Kidney tubule cell (primary cell): ENCODE measurements at regions not wholly inside any gene's neighbourhood (a gene's known extent, or its start where the extent isn't known, plus 50 kb on each side); places are given as distances from the start of the nearest gene placed in this dataset.
"Not testable (repeated sequence)": the region's sequence is repeated elsewhere in the genome, so short reads cannot be mapped to it uniquely, and the experiment has no call there.

Source experiments
- DNase-seq: peaks from one replicate; pipeline ENCODE4 v3.0.0-alpha.2; 2018; ENCODE audit warnings: low spot score

DNA sequence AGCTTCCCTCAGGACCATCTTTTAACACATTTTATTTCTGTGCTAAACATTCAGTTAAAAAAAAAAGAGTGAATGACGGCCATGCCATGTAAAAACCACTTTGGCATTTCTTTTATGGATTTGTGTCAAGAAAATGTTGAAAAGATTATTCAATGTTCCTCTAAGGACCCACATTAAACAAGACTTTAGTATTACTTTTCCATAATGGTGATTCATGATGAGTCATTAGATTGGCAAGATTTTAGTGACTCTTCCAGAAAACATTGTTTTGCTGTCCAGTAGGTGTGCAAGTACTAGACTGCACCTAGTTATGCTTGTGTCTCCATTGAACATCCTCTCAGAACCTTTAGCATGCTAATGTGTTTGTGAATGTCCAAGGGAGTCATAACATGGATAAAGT, 748.6 kb downstream of the STPG2 start:
- DNase-seq: peak; percentile 47

DNA sequence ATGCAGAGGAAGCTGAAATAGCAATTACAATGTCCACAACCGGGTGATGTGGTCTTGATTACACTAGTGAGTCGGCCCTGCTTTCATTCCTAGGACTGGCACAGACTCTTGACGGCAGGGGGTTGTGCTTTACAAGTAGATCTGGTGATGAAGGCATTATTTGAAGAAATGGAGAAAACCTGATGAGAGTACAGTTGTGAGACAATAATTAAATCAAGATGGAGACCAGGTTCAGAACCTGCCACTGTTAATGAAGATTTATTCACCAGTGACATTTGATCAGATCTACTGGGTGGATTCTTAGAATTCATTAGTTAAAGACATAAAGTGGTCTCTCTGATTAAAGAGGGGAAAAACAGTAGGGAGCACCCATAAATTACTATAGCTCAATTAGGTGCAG, 747.2 kb downstream of the STPG2 start:
- no peak for DNase-seq

DNA sequence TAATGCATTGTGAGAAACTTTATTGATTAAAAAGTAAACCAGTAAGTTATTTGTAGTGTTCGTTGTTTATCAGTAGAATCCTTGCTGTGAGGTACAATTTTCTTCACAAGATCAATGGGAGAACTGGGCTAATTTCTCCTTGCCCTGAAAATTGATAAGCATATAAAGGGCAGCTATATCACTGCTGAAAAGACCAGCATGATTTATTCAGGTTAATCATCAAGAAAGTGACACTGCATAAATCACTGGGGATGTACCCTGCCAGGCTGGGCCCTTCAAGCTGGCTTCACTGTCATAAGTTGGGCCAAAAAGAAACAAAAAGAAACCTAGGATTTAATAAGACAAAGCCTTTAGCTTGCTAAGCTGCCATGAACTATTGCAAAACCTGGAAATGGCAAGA, 746.7 kb downstream of the STPG2 start:
- no peak for DNase-seq

DNA sequence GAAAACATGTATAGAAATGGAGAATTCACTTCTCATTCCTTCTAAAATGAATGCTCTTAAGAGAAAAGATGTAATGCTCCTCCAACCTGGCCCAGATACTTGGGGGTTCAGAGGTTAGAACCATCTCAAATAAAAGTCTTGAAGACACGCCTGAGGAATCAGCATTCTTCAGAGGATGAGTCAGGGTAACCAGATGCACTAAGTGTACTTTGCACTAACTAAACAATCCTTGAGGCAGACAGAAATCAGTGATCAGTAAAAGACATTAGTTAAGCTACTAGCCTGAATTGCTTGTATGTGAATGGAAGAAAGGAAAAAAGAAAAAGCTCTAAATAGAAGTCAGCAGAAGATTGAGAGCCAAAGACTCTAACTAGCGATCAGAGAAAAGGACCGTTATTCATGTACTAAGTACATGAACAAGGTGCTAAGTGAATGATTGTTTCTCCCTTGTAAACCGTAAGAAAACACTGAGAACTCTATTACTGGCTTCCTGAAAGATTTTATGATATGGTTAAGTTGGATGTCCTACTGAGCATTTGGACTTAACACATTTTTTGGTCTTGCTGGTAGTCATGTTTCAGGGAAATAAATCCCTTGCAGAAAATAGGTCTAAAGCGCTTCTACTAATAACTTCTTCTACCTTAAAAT, 738.3 kb downstream of the STPG2 start:
- DNase-seq: peak; percentile 69

DNA sequence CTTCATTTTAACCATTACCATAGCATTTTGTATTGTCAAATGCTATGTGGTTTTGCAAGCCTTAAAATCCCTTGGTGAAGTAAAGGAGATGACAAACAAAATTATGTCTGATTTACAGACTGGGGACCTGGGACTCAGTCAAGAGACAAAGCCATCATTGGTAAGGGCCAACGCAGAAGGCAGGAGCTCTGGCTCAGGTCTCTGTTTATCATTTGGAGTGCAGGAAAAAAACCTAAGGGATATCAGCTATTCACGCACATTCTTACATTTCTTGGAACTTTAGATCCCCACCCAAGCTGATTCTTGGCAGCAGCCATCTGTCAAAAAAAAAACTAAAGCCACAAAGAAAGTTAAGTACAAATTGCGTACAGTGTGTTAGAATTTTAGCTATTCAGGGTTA, 731.9 kb downstream of the STPG2 start:
- DNase-seq: no peak

DNA sequence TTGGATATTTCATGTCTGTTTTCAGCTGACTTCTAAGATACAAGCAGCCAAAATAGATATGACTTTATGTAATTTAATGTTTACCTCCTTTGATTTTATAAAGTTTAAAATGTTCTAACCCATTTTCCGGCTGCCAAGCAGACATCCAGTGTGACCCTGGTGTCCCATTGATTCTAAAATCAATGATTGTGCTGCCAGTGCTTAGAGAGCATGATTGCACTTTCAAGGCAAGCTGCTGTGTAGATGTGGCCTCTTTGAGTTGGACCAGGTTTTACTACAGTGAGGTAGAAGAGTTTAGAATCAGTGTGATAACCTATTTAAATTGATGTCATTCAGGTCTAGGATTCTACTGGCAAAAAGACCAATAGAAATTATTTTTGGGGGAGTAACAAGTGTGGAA, 730.9 kb downstream of the STPG2 start:
- no peak for DNase-seq

DNA sequence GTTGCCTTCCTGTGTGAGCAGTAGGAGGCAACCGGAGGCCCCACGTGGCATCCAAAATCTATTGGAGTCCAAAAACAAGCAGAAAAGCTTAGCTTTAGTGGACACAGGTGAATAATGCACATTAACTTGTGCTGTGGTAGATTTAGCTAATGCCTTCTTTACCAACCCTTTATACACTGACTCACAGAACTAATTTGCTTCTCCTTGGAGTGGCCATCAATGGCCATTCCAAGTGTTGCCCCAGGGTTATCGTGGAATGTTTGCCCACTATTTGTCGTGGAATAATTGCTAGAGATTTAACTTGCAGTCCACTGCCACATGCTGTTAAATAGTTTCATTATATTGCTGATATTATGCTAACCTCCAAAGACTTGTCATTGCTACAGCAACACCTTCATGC, 729.1 kb downstream of the STPG2 start:
- no peak for DNase-seq

DNA sequence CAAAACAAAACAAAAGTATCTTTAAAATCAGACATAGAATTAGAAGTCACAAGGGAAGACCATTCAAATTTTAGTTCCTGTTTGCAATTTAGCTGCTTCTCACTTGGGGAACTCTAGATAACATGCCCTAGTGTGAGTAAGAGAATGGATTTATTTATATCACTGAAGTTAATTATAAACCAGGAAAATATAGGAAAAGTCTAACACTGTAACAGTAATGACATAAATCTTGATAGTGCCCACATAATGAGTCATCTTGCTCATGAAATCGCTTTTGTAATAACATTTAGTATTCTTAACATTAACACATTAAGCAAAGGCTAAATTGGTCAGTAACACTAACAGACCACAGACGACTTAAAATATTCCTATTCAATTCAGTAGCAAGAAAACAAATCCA, 710.7 kb downstream of the STPG2 start:
- DNase-seq: peak; percentile 55

DNA sequence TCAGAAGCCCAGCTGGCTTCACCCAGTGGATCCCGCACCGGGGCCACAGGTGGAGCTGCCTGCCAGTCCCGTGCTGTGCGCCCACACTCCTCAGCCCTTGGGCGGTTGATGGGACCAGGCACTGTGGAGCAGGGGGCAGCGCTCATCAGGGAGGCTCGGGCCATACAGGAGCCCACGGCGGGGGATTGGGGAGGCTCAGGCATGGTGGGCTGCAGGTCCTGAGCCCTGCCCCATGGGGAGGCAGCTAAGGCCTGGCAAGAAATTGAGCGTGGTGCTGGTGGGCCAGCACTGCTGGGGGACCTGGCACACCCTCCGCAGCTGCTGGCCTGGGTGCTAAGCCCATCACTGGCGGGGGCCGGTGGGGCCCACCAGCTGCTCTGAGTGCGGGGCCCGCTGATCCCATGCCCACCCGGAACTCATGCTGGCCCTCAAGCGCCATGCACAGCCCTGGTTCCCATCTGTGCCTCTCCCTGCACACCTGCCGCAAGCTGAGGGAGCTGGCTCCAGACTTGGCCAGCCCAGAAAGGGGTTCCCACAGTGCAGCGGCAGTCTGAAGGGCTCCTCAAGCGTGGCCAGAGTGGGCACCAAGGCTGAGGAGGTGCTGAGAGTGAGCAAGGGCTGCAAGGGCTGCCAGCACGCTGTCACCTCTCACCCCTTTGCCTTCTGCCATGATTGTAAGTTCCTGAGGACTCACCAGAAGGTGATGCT, 705.1 kb downstream of the STPG2 start:
- DNase-seq: not testable (repeated sequence)

DNA sequence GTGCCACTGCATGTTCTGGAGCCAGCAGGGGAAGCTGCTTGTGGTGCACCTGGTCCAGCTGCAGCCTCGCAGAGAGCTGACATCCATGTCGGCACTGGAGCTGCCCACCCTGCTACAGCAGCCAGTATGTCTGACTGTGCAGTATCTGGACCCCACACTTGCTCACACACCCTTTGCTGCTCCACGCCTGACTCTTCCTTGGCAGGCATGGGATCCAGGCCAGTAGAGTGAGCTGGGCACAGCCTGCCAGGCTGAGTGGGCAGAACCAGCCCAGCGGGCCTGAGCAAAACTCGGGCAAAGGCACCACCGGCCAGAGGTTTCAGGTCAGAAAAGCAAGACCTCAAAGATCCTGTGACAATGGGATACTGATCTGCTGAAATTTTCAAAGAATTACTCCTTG, 690.1 kb downstream of the STPG2 start:
- no peak for DNase-seq

DNA sequence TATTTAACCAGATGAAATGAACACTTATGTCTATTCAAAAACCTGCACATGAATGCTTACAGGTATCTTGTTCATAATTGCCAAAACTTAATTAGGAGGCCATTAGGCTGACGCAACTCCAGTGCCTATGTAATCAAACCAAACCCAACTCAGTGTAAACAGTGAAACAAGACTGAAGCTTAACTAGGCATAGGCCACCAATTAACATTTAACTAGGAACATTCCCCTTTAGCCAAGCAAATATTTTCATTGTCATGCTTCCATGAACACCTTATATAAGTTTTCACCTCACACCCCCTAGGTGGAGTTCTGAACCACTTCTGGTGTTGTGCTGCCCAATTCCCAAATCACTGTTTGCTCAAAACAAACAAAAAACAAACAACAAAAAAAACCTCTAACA, 686.0 kb downstream of the STPG2 start:
- peak; percentile 45 for DNase-seq

DNA sequence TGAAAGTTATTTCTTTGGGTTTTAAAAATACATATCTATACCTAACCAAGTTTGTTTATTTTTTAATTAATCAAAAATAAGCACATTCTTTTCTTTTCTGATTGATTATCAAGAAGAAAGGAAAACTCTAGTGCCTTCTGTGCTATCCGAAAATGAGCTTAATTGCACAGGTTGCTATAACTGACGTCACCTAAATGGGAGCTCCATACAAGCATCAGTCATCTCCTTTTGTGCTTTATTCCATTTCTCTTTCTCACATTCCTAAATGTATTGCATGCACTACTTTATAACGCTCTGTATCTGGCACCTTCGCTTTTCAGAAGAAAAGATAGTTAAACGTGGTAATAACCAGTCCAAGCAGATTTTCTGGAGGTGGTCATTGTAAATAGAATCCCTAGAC, 675.0 kb downstream of the STPG2 start:
- no peak for DNase-seq

DNA sequence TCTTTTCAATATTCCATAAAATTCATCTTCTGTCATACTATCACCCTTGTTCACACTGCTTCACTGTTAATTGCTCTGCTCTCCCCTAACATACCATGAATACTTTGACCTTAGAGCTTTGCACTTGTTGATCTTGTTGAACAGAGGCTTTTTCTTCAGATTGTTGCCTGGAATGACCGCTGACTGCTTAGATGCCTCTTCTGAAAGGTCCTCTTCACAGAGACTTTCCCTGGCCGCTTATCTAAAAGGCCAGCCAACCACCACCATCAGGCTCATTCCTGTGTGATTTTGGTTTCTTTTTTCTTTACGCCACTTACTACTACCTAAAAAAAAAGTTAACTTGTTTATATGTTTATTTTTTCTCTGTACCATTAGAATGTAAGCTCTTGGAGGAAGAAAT, 667.7 kb downstream of the STPG2 start:
- DNase-seq: no peak

DNA sequence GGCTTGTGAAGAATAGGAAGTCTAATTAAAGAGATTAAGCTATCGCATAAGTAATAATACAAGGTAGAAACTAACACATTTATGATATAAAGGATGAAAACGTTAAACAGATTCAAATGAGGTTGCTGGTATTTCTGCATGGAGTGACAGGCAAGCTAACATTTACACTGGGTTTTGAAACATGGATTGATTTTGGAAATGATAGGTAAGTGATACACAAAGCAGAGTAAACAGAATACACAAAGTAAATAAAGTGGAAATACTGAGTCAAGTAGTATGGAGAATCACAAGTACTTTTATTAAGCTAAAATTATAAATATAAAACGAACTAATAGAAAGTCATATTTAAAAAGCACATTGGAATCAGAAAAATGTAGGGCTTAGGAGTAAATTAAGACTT, 665.3 kb downstream of the STPG2 start:
- no peak for DNase-seq

DNA sequence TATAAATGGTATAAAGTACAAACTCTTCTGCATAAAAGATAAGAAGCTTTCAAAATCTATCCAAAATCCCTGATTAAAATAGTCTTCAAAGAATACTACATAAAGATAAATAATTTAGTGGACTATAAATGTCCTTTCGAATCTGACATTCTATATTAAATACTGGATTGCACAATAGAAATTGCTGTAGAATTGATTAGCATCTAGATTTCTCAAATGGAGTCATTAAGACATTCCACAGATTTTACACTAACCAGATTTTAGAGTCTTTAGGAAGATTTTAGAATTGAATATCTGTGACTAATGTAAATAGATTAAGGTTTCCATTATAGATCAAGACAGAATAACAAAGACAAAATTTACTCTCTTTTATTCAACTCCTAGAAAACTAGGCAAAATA, 663.9 kb downstream of the STPG2 start:
- DNase-seq: no peak

DNA sequence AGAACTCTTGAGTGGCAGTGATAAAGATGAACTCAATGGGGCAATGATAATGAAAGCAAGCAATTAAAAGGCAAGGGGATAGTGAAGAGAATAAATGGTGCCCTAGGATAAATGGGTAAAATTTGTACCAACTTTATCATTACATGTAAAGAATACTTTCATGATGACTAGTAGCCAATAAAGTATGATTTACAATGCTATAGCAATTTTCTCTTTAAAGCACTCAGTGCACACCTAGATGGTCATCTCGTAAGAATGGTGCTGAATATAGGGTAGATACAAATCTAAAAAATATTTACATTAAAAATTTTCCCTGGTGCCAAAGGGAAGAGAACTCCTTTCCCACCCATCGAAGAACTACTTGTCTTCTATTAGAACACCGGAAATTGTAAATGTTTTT, 651.4 kb downstream of the STPG2 start:
- no peak for DNase-seq

DNA sequence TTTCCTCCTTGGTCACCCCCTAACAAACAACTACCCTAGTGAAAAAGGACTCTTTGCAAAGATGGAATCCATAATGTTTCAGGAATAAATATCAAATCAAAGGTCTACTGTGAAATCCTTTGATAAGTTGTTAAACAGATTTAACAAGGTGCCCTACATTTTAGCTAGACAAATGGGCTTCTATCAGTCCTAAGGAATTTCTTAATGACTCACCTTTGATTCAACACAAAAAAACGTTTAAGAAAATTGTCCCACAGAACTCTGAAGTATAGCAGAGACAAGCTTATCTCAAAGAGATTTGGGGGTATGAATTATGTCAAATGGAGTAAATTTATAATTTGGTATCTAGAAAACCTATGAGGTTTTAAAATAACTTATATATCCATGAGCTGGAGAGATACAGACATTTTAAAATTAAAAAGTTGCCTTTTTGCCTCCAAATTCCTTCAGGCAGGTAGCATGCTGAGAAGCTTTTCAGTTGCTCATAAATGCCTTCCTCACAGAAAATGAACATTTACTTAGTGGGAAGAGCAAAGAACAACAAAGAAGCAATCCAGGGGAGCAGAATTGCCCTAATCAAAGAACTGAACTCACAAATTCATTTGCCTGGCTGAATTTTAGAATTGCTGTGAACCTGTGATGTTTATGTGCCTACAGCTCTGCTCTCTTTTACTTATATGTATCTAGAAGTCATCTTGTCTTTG, 649.3 kb downstream of the STPG2 start:
- DNase-seq: peak; percentile 48

DNA sequence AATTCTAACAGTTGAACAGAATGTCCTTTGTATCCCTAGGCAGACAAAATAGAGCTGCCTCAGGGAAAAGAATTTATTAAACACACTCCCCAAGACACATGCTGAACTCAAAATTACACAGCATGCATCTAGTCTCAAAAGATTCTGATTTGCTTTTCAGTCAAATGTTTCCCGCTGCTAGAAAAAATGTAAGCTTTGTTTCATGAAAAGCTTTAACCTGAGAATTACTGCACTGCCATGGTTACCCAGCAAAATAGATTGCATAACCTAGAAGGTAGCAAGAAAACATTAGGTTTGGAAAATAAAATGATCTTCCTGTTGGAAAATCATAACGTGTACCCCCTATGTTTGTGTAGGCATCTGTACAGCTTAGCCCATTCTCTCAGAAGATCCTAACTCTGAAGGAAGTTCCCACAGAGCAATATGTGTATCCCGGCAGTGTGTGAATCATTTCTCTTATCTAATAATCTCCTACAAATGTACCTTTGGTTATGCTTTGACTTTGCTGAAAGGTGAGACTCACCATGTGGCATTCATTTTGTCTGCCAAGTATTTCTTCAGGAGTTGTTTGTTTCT, 646.9 kb downstream of the STPG2 start:
- peak; percentile 64 for DNase-seq

DNA sequence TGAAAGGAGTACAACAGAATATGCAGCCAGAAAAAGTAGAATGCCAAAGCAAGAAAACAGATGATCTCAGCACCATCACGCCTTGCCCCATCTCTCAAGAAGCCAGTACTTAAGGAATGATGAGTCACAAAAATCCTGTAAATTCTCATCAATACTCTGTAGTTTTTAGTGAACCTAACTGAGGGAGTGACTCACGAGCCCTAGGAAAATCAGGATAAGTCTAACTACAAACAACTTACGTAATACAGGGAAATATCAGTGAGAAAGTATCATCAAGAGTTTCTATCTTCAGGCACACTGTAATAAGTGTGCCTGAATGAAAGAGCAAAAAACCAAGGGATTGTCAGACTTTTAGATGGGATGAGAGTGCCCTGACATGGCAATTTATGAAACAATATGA, 644.4 kb downstream of the STPG2 start:
- DNase-seq: peak; percentile 85

DNA sequence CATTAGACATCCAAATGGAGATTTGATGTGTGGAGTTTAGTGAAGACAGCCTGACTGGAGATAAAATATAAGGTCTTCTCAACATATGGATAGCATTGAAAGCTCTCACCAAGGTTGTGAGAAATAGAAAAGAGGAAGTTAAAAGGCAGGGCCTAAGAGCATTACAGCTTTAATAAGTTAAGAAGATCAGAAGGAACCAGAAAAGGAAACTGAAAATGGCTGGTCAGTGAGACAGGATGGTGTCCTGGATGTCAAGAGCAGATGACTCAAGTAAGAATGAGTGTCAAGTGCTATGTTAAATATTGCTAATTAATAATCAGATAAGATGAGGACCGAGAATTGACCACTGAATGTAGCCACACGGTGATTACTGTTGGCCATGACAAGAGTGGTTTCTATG, 642.9 kb downstream of the STPG2 start:
- no peak for DNase-seq

DNA sequence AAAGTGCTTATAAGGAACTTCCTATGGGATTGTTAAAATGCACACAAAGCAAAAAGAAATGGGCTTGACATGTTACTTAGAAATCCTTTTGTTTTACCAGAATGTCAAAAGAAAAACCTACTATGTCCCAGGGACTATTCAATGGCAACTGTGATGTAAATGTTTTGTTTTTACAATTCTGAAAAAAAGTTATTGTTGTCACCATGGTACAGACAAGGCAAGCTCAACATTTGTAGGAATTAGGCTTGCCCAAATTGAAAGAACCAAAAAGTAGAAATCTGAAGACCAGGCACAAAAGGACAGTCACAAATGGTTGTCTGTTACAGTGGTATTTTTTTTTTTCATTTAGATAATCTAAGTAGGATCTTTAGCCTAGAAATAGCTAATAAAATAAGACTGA, 638.6 kb downstream of the STPG2 start:
- DNase-seq: no peak

DNA sequence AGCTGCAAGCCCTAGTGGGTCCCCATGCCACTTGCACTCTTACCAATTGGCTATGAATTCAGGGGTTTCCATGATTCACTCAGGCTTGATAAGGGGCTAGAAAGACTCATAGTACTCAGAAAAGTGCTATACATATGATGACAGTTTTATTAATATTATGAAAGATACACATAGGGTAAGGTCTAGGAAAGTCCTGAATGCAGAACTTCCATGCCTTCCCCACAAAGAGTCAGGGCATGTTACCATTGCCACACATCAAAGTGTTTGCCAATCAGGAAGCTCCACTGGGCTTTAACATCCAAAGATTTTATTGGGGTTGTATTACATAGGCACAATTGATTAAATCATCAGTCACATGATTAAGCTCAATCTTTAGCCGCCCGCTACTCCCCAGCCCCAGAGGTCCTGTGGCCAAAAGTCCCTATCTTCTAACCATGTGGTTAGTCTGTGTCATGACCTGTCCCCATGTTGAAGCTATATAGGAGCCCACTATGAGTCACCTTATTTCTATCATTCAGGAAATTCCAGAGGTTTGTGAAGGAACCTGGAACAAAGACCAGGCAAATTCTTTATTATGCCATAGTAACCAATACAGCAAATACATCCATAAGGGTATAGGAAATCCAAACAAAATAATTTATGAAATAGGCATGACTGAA, 635.6 kb downstream of the STPG2 start:
- DNase-seq: peak; percentile 77
